AG04449 (cell line): ENCODE measurements at regions not wholly inside any gene's neighbourhood (a gene's known extent, or its start where the extent isn't known, plus 50 kb on each side); places are given as distances from the start of the nearest gene placed in this dataset.
"Not testable (repeated sequence)": the region's sequence is repeated elsewhere in the genome, so short reads cannot be mapped to it uniquely, and the experiment has no call there.

ENCODE experiments used
- CTCF ChIA-PET: fragments of 350-600 bp; formaldehyde crosslinking; extraction: SDS; loops from one replicate; lab custom pipeline; 2021; ENCODE audit warnings: antibody characterized with exemption; lab: Yijun Ruan, JAX
- POLR2A ChIA-PET: fragments of 400-600, 350-600 bp; formaldehyde crosslinking; extraction: SDS; loops from one replicate; lab custom pipeline; 2020; ENCODE audit warnings: antibody characterized with exemption, inconsistent platforms; lab: Yijun Ruan, JAX
- DNase-seq: peaks from one replicate; pipeline ENCODE4 v3.0.0-alpha.2; 2010; ENCODE audit warnings: low read depth, low spot score
- H3K4me3 ChIP-seq: 2 replicates; pipeline ENCODE4 v1.5.1; 2011; ENCODE audit warnings: low read depth, mild to moderate bottlenecking, control low read depth, low read length
- CTCF ChIP-seq: IDR thresholded peaks from one replicate; pipeline ENCODE4 v1.5.1; 2011; ENCODE audit warnings: mild to moderate bottlenecking, moderate library complexity, low read length, control low read depth, inconsistent platforms; ENCODE audit not compliant: insufficient read depth; ENCODE audit errors: missing control alignments

- DNase-seq: no peak
- ChIA-PET CTCF (no interaction called here), POLR2A (no interaction called here)
- no peak overlapping the region for H3K4me3 ChIP-seq
- no peak for TF ChIP-seq CTCF
These were observed 680.3 kb upstream of the SEMA6D start for GRCh38 chr15:47037003-47037402.

GRCh38 chr15:47039225-47039624, 678.1 kb upstream of the SEMA6D start:
- no peak overlapping the region for H3K4me3 ChIP-seq
- CTCF ChIA-PET: no interaction called here
- POLR2A ChIA-PET: no interaction called here
- TF ChIP-seq CTCF: no peak
- no peak for DNase-seq

GRCh38 chr15:47041301-47041700, 676.0 kb upstream of the SEMA6D start:
- no peak for DNase-seq
- ChIA-PET CTCF (no interaction called here), POLR2A (no interaction called here)
- no peak overlapping the region for H3K4me3 ChIP-seq
- no peak for TF ChIP-seq CTCF

GRCh38 chr15:47047981-47048380, 669.3 kb upstream of the SEMA6D start:
- POLR2A ChIA-PET, DNase-seq: not testable (repeated sequence)
- CTCF ChIA-PET: interaction anchor here (0.6 kb wide), 1 partner anchor 1665 kb away, joined by 3 read pairs; no protein-coding TSS in a partner anchor

GRCh38 chr15:47066392-47066791, 650.9 kb upstream of the SEMA6D start:
- TF ChIP-seq CTCF: no peak

More at GRCh38 chr15:47047981-47048380, 669.3 kb upstream of the SEMA6D start:
- not testable (repeated sequence) for H3K4me3 ChIP-seq

GRCh38 chr15:47077846-47078245, 639.5 kb upstream of the SEMA6D start:
- H3K4me3 ChIP-seq, CTCF ChIA-PET, DNase-seq, POLR2A ChIA-PET: not testable (repeated sequence)

More at GRCh38 chr15:47066392-47066791, 650.9 kb upstream of the SEMA6D start:
- CTCF ChIA-PET: no interaction called here
- DNase-seq: no peak
- POLR2A ChIA-PET: no interaction called here
- no peak overlapping the region for H3K4me3 ChIP-seq

GRCh38 chr15:47095833-47096232, 621.5 kb upstream of the SEMA6D start:
- no peak for DNase-seq
- ChIA-PET CTCF (no interaction called here), POLR2A (no interaction called here)
- H3K4me3 ChIP-seq: no peak overlapping the region
- TF ChIP-seq CTCF: no peak

- DNase-seq, POLR2A ChIA-PET, H3K4me3 ChIP-seq, CTCF ChIA-PET: not testable (repeated sequence)
These were observed 618.8 kb upstream of the SEMA6D start for GRCh38 chr15:47098526-47098925.

GRCh38 chr15:47099801-47100200, 617.5 kb upstream of the SEMA6D start:
- POLR2A ChIA-PET, CTCF ChIA-PET, H3K4me3 ChIP-seq, DNase-seq: not testable (repeated sequence)

- POLR2A ChIA-PET, DNase-seq, CTCF ChIA-PET, H3K4me3 ChIP-seq: not testable (repeated sequence)
These were observed 608.5 kb upstream of the SEMA6D start for GRCh38 chr15:47108800-47109199.
